HEK293T (cell line): ENCODE measurements at regions not wholly inside any gene's neighbourhood (a gene's known extent, or its start where the extent isn't known, plus 50 kb on each side); places are given as distances from the start of the nearest gene placed in this dataset.

ENCODE experiments used
- ARNT ChIP-seq: fragments of 450-650 bp; IDR thresholded peaks from 2 replicates; pipeline ENCODE4 v1.6.1; 2017; ENCODE audit warnings: mild to moderate bottlenecking
- ELF4 ChIP-seq: fragments of 450-650 bp; IDR thresholded peaks from 2 replicates; pipeline ENCODE4 v1.6.1; 2017; ENCODE audit warnings: antibody characterized with exemption
- FOXM1 ChIP-seq: fragments of 450-650 bp; IDR thresholded peaks from 2 replicates; pipeline ENCODE4 v1.6.1; 2017; ENCODE audit warnings: mild to moderate bottlenecking, borderline replicate concordance
- HDGF ChIP-seq: fragments of 450-650 bp; IDR thresholded peaks from 2 replicates; pipeline ENCODE4 v1.6.1; 2017; ENCODE audit warnings: antibody characterized with exemption, borderline replicate concordance
- SP1 ChIP-seq: fragments of 450-650 bp; IDR thresholded peaks from 2 replicates; pipeline ENCODE4 v1.6.1; 2017
- SUZ12 ChIP-seq: fragments of 450-650 bp; IDR thresholded peaks from 2 replicates; pipeline ENCODE4 v1.6.1; 2016; ENCODE audit warnings: mild to moderate bottlenecking
- TARDBP ChIP-seq: fragments of 450-650 bp; IDR thresholded peaks from 2 replicates; pipeline ENCODE4 v1.6.1; 2016

GRCh38 chr15:45854455-45855202, 219.8 kb downstream of the SQOR start:
- no peak for TF ChIP-seq ARNT
- TF ChIP-seq TARDBP, result no peak
- no peak for TF ChIP-seq SP1
- TF ChIP-seq SUZ12, result no peak
- no peak for TF ChIP-seq FOXM1
- TF ChIP-seq HDGF, result no peak
- TF ChIP-seq ELF4, result no peak
